ENCODE measurements at regions not wholly inside any gene's neighbourhood (a gene's known extent, or its start where the extent isn't known, plus 50 kb on each side); places are given as distances from the start of the nearest gene placed in this dataset.

DNA sequence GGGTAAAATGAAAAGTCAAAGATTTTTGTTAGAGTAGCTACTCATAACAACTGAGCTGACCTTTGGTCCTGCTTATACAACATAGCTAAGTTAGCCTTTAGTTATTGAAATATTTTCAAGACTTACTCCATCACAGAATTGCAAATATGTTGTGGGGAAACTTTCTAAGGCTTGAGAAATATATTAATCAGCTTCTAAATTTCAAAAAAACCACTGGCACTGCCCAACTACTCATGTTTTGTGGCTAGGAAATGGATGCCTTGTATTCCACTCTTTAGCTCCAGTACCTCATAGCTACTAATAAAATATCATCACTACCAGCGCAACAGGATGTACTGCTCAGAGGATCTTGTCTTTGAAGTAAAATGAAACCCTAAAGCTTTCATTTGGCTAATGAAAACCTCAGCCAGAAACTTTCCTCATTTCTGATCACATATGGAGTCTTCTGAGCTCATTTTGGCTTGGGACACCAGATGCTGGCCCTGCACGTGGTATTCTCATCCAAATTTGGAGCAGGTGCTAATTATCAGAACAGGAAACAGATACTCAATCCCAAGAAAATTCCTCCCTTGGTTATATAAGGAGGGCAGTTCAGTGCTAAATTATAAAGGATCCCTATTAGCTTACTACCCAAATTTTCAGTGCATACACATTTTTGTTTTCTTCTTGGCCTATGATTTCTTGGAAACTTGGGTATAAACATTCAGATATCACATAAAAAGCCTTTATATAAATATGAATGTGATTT lies 690.7 kb downstream of the ADGRL2 start:
- TF ChIP-seq CTCF (IDR thresholded peaks at IDR 0.05; ENCODE audit: low read depth, low read length) (no peak), POLR2A (IDR thresholded peaks at IDR 0.05; ENCODE audit: extremely low read depth, insufficient read length) (no peak)

All from NB4 (cell line).